GM12878 (cell line): ENCODE measurements at regions not wholly inside any gene's neighbourhood (a gene's known extent, or its start where the extent isn't known, plus 50 kb on each side); places are given as distances from the start of the nearest gene placed in this dataset.

Experiments
- CREM ChIP-seq: IDR thresholded peaks from 2 replicates; pipeline ENCODE4 v1.6.1; 2014; ENCODE audit warnings: antibody characterized with exemption, low read depth
- CTCF ChIP-seq, 3 experiments: IDR thresholded peaks in 2 of 3; conservative IDR thresholded peaks in 1 of 3; 2 replicates each; pipeline ENCODE4 v1.5.1; 2011; ENCODE audit warnings: low read depth in 3 of 3, low read length in 3 of 3, mild to moderate bottlenecking in 3 of 3, control low read depth in 2 of 3, moderate library complexity in 2 of 3, inconsistent platforms in 1 of 3, mixed read lengths in 1 of 3; ENCODE audit not compliant: control insufficient read depth in 2 of 3, insufficient read depth in 1 of 3; ENCODE audit errors: extremely low read depth in 1 of 3
- EZH2 ChIP-seq: IDR thresholded peaks from 2 replicates; pipeline ENCODE4 v1.6.1; 2012; ENCODE audit warnings: low read depth, mild to moderate bottlenecking, control low read depth, inconsistent platforms, low read length, borderline replicate concordance; ENCODE audit not compliant: control insufficient read depth
- POLR2AphosphoS5 ChIP-seq: IDR thresholded peaks from 2 replicates; pipeline ENCODE4 v1.6.1; 2011; ENCODE audit warnings: mild to moderate bottlenecking, low read length, inconsistent platforms
- USF1 ChIP-seq: IDR thresholded peaks from 2 replicates; pipeline ENCODE4 v1.6.1; 2011; ENCODE audit warnings: borderline replicate concordance, low read depth, mild to moderate bottlenecking, moderate library complexity, mixed read lengths, low read length; ENCODE audit not compliant: insufficient read depth; ENCODE audit errors: extremely low read length

- TF ChIP-seq CTCF (IDR thresholded peaks at IDR 0.05 in 2 of 3, conservative IDR thresholded peaks at IDR 0.05 in 1 of 3; ENCODE audit: control insufficient read depth in 2 of 3, extremely low read depth in 1 of 3, insufficient read depth in 1 of 3, low read depth in 3 of 3, low read length in 3 of 3) (no peak), POLR2AphosphoS5 (no peak), EZH2 (no peak), USF1 (no peak), CREM (no peak)
These were observed 54.9 kb upstream of the ARHGAP18 start for GRCh38 chr6:129764761-129765407.
